SH-SY5Y (cell line): ENCODE measurements at regions not wholly inside any gene's neighbourhood (a gene's known extent, or its start where the extent isn't known, plus 50 kb on each side); places are given as distances from the start of the nearest gene placed in this dataset.

ENCODE experiments used
- GATA2 ChIP-seq: IDR thresholded peaks from 2 replicates; pipeline ENCODE4 v1.6.1; 2011; ENCODE audit warnings: mild to moderate bottlenecking, low read depth, low read length
- GATA3 ChIP-seq: IDR thresholded peaks from 2 replicates; pipeline ENCODE4 v1.6.1; 2011; ENCODE audit warnings: low read depth, mild to moderate bottlenecking, low read length, moderate library complexity

- TF ChIP-seq GATA2 = no peak
- no peak for TF ChIP-seq GATA3
Observed at GRCh38 chr18:47490882-47491281, 239.4 kb upstream of the SKOR2 start.
